CD4-positive, alpha-beta T cell (primary cell): ENCODE measurements at regions not wholly inside any gene's neighbourhood (a gene's known extent, or its start where the extent isn't known, plus 50 kb on each side); places are given as distances from the start of the nearest gene placed in this dataset.

Experiments used
- ATAC-seq: fragments of 200-7000 bp; cut with Tn5 transposase; one replicate; pipeline ENCODE4 v1.10.0; 2022; ENCODE audit warnings: mild to moderate bottlenecking; ENCODE audit not compliant: poor library complexity
- CTCF ChIA-PET: fragments of 350-600 bp; sonication (Branson Sonifier 250); formaldehyde crosslinking; loops from one replicate; lab custom pipeline; 2021; ENCODE audit warnings: antibody characterized with exemption, inconsistent platforms; lab: Charles Lee
- POLR2A ChIA-PET: fragments of 350-600 bp; sonication (Branson Sonifier 250); formaldehyde crosslinking; loops from one replicate; lab custom pipeline; 2021; ENCODE audit warnings: antibody characterized with exemption, inconsistent platforms; lab: Charles Lee
- DNase-seq, 14 experiments: peaks; one replicate each; pipeline ENCODE4 v3.0.0-alpha.2; 2013 to 2020; ENCODE audit warnings: mixed read lengths in 2 of 14
- H3K27ac ChIP-seq, 2 donors: one replicate each; pipeline versions ENCODE4 v1.5.1 to v1.7.0; 2013; ENCODE audit warnings: low read length in 2 of 2, low read depth in 1 of 2, mild to moderate bottlenecking in 1 of 2
- H3K27me3 ChIP-seq, 2 experiments: 1 replicate in 1 of 2; 2 replicates in 1 of 2; pipeline versions ENCODE4 v1.6.1 to v1.7.0; 2013; ENCODE audit warnings: low read length in 2 of 2, control low read depth in 1 of 2, mild to moderate bottlenecking in 1 of 2, moderate library complexity in 1 of 2; ENCODE audit not compliant: insufficient read depth in 2 of 2, control insufficient read depth in 1 of 2
- H3K36me3 ChIP-seq: one replicate; pipeline ENCODE4 v1.6.1; 2013; ENCODE audit warnings: low read length, control low read depth; ENCODE audit not compliant: insufficient read depth
- H3K4me1 ChIP-seq: one replicate; pipeline ENCODE4 v1.6.1; 2013; ENCODE audit warnings: low read length, control low read depth; ENCODE audit not compliant: insufficient read depth
- H3K4me3 ChIP-seq: one replicate; pipeline ENCODE4 v1.5.1; 2013; ENCODE audit warnings: mild to moderate bottlenecking, low read length, moderate library complexity
- H3K9me3 ChIP-seq, 2 experiments: 1 replicate in 1 of 2; 2 replicates in 1 of 2; pipeline versions ENCODE4 v1.6.1 to v1.7.0; 2013; ENCODE audit warnings: low read length in 2 of 2, mild to moderate bottlenecking in 2 of 2, control low read depth in 1 of 2, moderate library complexity in 1 of 2; ENCODE audit not compliant: control insufficient read depth in 1 of 2, insufficient read depth in 1 of 2
- H3K27ac Mint-ChIP-seq: one replicate; pipeline ENCODE4 v1.8.0; 2020; ENCODE audit warnings: mixed read lengths
- H3K27me3 Mint-ChIP-seq: one replicate; pipeline ENCODE4 v1.8.0; 2021; ENCODE audit warnings: mixed read lengths
- H3K36me3 Mint-ChIP-seq: one replicate; pipeline ENCODE4 v1.8.0; 2021; ENCODE audit warnings: low read depth, mixed read lengths
- H3K4me1 Mint-ChIP-seq: one replicate; pipeline ENCODE4 v1.8.0; 2021; ENCODE audit warnings: low read depth, mixed read lengths
- H3K4me3 Mint-ChIP-seq: one replicate; pipeline ENCODE4 v1.8.0; 2020; ENCODE audit warnings: mild to moderate bottlenecking, mixed read lengths
- H3K9me3 Mint-ChIP-seq: one replicate; pipeline ENCODE4 v1.8.0; 2020; ENCODE audit warnings: mixed read lengths
- intact Hi-C, 2 experiments: fragments of 100-400 bp; cut with DNase I in 1 of 2; cut with micrococcal nuclease in 1 of 2; formaldehyde crosslinking; loops; one replicate each; pipeline versions ENCODE4 v1.15.1 to v1.9.0; 2023 to 2025; cut with DNase I, micrococcal nuclease
- TF ChIP-seq, protein P1 (sequence below): fragments of 200-600 bp; IDR thresholded peaks from one replicate; pipeline ENCODE4 v1.8.0; 2022; ENCODE audit warnings: antibody characterized with exemption, mild to moderate bottlenecking

DNA sequence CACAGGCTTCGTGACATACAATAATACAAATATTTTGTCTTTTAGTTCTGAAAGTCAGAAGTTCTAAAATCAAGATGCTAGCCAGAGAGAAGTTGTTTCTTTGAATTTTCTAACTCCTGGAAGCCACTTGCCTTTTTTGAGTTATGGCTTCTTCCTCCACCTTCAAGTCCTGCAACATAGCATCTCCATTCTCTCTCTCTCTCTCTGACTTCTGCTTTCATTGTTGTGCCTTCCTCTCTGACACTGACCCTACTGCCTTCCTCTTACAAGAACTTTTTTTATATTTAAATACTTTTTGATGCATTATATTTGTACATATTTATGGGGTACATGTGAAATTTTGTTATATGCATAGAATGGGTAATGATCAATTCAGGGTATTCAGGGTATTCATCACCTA is 205.9 kb downstream of the MAP2K6 start:
- ATAC-seq (no peak), DNase-seq (no peak)
- no peak overlapping the region for H3K4me3 ChIP-seq
- TF ChIP-seq, protein P1, sequence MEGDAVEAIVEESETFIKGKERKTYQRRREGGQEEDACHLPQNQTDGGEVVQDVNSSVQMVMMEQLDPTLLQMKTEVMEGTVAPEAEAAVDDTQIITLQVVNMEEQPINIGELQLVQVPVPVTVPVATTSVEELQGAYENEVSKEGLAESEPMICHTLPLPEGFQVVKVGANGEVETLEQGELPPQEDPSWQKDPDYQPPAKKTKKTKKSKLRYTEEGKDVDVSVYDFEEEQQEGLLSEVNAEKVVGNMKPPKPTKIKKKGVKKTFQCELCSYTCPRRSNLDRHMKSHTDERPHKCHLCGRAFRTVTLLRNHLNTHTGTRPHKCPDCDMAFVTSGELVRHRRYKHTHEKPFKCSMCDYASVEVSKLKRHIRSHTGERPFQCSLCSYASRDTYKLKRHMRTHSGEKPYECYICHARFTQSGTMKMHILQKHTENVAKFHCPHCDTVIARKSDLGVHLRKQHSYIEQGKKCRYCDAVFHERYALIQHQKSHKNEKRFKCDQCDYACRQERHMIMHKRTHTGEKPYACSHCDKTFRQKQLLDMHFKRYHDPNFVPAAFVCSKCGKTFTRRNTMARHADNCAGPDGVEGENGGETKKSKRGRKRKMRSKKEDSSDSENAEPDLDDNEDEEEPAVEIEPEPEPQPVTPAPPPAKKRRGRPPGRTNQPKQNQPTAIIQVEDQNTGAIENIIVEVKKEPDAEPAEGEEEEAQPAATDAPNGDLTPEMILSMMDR = no peak
- no peak overlapping the region for H3K27ac ChIP-seq
- Mint-ChIP-seq H3K9me3 (no peaks in the 10 kb centered on the region), H3K4me3 (no peak overlapping the region), H3K36me3 (no peaks in the 10 kb centered on the region), H3K27me3 (peaks cover 4% of the 10 kb centered on the region), H3K4me1 (no peaks in the 10 kb centered on the region), H3K27ac (no peak overlapping the region)
- no peaks in the 10 kb centered on the region for H3K9me3 ChIP-seq
- CTCF ChIA-PET = no interaction called here
- peaks cover 2 to 4% of the 10 kb centered on the region in 2 experiments for H3K27me3 ChIP-seq
- POLR2A ChIA-PET = no interaction called here
- H3K4me1 ChIP-seq = no peaks in the 10 kb centered on the region
- no peaks in the 10 kb centered on the region for H3K36me3 ChIP-seq
- intact Hi-C loops = loop anchor here in 1 of 2 experiments (10.0 kb wide), 1 partner anchor 56 kb away; no protein-coding TSS in a partner anchor

DNA sequence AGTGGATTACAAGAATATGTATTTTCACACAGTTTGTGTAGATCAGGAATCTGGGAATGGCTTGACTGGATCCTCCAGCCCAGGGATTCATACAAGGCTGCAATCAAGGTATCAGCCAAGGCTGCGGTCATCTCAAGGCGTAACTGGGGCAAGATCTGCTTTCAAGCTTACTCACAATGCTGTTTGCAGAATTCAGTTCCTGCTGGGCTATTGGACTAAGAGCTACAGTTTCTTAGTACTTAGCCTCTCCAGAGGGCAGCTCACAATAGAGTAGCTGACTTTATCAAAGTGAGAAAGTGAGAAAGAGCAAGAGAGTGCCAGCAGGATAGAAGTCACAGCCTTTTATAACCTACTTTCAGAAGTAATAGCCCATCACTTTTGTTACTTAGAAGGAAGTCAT is 211.0 kb downstream of the MAP2K6 start:
- H3K27ac Mint-ChIP-seq = no peak overlapping the region
- Histone ChIP-seq H3K9me3 (no peaks in the 10 kb centered on the region), H3K27me3 (peaks cover 2 to 4% of the 10 kb centered on the region in 2 experiments), H3K36me3 (no peaks in the 10 kb centered on the region), H3K4me1 (no peaks in the 10 kb centered on the region), H3K4me3 (no peak overlapping the region), H3K27ac (no peak overlapping the region)
- DNase-seq (no peak), ATAC-seq (no peak)
- no peaks in the 10 kb centered on the region for H3K4me1 Mint-ChIP-seq
- H3K36me3 Mint-ChIP-seq = no peaks in the 10 kb centered on the region
- intact Hi-C loops = loop anchor here in 1 of 2 experiments (10.0 kb wide), 1 partner anchor 61 kb away; no protein-coding TSS in a partner anchor
- H3K9me3 Mint-ChIP-seq = no peaks in the 10 kb centered on the region
- TF ChIP-seq, protein P1 = no peak
- peaks cover 4% of the 10 kb centered on the region for H3K27me3 Mint-ChIP-seq
- CTCF ChIA-PET = no interaction called here
- no peak overlapping the region for H3K4me3 Mint-ChIP-seq
- POLR2A ChIA-PET = no interaction called here

DNA sequence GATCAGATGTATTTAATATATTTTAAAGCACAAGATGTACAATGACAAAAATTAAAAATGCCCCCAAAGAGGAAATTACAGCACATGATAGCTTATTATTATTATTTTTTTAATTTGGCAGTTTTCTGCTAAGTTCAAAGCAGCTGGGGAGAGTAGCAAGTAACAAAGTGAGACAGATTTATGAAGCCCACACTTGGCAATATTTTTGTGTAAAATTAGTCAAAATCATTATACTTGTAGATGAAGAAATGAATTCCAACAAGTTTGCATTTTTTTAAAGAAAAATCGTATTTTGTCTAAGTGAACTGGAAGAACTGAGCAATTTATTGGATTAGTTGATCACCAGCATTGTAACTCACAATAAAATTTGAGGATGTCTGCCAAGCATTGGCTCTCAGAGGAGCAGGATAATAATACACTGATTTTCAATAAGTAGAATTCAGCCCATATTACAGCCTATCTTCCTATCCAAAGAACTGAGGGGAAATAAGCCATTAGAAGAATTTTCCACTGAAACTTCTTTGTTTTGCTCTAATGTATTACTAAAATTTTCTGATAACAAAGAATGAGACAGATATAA is 215.6 kb downstream of the MAP2K6 start:
- Histone ChIP-seq H3K36me3 (no peaks in the 10 kb centered on the region), H3K4me3 (no peak overlapping the region), H3K27ac (no peak overlapping the region), H3K27me3 (no peaks in the 10 kb centered on the region), H3K4me1 (no peaks in the 10 kb centered on the region), H3K9me3 (no peaks in the 10 kb centered on the region)
- H3K9me3 Mint-ChIP-seq = peaks cover 3% of the 10 kb centered on the region
- ATAC-seq = no peak
- no peaks in the 10 kb centered on the region for H3K4me1 Mint-ChIP-seq
- TF ChIP-seq, protein P1 = no peak
- ChIA-PET CTCF (no interaction called here), POLR2A (no interaction called here)
- H3K36me3 Mint-ChIP-seq = no peaks in the 10 kb centered on the region
- no peak for DNase-seq
- H3K4me3 Mint-ChIP-seq = no peak overlapping the region
- no peak overlapping the region for H3K27ac Mint-ChIP-seq
- H3K27me3 Mint-ChIP-seq = no peaks in the 10 kb centered on the region
- intact Hi-C loops = no loop called here
